ENCODE measurements at regions not wholly inside any gene's neighbourhood (a gene's known extent, or its start where the extent isn't known, plus 50 kb on each side); places are given as distances from the start of the nearest gene placed in this dataset.

DNA sequence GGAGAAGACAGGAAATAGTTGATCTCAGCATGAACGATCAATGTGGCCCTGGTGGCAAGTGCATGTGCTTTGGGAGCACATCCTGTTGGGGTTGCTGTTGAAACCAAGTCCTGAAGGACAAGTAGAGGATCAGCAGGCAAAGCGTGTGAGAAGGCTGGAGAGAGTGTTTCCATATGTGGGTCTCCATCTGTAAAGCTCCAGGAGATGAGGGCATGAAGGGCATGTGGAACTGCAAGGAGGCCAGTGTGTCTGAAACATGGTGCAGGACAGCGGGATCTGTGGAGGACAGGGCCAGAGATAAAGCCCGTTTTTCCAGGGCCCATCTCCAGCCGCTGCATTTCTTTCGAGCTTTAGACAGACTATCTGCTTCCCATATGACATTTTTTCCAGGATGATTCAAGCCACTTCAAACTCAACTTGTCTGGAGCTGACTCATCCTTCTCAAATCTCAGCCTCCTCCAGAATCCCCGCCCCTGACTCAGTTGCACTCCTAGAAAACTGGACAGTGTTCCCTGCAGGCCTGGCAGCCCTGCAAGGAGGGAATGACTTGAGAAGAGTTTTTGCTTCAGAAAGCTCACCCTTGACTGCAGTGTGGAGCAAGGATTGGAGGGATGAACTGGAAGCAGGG lies 226.1 kb downstream of the VAPA start:
- TF ChIP-seq, protein P1, sequence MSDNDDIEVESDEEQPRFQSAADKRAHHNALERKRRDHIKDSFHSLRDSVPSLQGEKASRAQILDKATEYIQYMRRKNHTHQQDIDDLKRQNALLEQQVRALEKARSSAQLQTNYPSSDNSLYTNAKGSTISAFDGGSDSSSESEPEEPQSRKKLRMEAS (IDR thresholded peaks at IDR 0.05), result no peak
- no peak for TF ChIP-seq TAF1 (IDR thresholded peaks at IDR 0.05; ENCODE audit: low read depth)
- TF ChIP-seq RAD21 (IDR thresholded peaks at IDR 0.05; ENCODE audit: low read depth), result no peak
- TF ChIP-seq EP300 (IDR thresholded peaks at IDR 0.05; ENCODE audit: borderline replicate concordance), result no peak
- TF ChIP-seq, protein P2, sequence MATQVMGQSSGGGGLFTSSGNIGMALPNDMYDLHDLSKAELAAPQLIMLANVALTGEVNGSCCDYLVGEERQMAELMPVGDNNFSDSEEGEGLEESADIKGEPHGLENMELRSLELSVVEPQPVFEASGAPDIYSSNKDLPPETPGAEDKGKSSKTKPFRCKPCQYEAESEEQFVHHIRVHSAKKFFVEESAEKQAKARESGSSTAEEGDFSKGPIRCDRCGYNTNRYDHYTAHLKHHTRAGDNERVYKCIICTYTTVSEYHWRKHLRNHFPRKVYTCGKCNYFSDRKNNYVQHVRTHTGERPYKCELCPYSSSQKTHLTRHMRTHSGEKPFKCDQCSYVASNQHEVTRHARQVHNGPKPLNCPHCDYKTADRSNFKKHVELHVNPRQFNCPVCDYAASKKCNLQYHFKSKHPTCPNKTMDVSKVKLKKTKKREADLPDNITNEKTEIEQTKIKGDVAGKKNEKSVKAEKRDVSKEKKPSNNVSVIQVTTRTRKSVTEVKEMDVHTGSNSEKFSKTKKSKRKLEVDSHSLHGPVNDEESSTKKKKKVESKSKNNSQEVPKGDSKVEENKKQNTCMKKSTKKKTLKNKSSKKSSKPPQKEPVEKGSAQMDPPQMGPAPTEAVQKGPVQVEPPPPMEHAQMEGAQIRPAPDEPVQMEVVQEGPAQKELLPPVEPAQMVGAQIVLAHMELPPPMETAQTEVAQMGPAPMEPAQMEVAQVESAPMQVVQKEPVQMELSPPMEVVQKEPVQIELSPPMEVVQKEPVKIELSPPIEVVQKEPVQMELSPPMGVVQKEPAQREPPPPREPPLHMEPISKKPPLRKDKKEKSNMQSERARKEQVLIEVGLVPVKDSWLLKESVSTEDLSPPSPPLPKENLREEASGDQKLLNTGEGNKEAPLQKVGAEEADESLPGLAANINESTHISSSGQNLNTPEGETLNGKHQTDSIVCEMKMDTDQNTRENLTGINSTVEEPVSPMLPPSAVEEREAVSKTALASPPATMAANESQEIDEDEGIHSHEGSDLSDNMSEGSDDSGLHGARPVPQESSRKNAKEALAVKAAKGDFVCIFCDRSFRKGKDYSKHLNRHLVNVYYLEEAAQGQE (IDR thresholded peaks at IDR 0.05; ENCODE audit: low read depth), result no peak
- no peak for TF ChIP-seq FOXM1 (IDR thresholded peaks at IDR 0.05; ENCODE audit: borderline replicate concordance, low read depth)
- no peak for TF ChIP-seq CREB1 (IDR thresholded peaks at IDR 0.05; ENCODE audit: low read depth)
- TF ChIP-seq YY1 (IDR thresholded peaks at IDR 0.05; ENCODE audit: low read depth), result no peak
- no peak for TF ChIP-seq TEAD4 (IDR thresholded peaks at IDR 0.05)
- no peak for TF ChIP-seq TCF12 (IDR thresholded peaks at IDR 0.05; ENCODE audit: low read depth)
- TF ChIP-seq, protein P3, sequence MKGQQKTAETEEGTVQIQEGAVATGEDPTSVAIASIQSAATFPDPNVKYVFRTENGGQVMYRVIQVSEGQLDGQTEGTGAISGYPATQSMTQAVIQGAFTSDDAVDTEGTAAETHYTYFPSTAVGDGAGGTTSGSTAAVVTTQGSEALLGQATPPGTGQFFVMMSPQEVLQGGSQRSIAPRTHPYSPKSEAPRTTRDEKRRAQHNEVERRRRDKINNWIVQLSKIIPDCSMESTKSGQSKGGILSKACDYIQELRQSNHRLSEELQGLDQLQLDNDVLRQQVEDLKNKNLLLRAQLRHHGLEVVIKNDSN (IDR thresholded peaks at IDR 0.05), result no peak
- no peak for TF ChIP-seq CEBPB (IDR thresholded peaks at IDR 0.05)
- TF ChIP-seq NFIC (IDR thresholded peaks at IDR 0.05), result no peak

Data from Ishikawa (cell line).